ENCODE measurements at regions not wholly inside any gene's neighbourhood (a gene's known extent, or its start where the extent isn't known, plus 50 kb on each side); places are given as distances from the start of the nearest gene placed in this dataset.

DNA sequence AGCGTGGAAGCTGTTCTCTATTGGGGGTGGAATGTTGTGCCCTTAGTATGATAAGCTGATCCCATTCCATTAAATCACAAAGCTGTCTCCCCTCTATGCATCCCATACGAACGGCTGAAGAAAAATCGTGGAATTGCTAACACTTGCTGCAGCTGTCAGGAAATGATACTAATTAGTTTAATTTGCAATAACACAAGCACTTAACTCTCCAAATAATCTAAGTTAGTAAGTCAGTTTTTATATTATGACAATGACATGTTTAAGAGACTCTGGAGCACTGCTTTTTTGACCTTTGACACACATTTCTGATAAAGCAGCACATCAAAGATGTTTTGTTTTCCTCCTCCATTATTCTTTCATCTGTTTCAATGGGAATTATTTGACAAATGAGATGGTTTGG, 123.7 kb upstream of the SATB2 start:
- TF ChIP-seq, protein P1, sequence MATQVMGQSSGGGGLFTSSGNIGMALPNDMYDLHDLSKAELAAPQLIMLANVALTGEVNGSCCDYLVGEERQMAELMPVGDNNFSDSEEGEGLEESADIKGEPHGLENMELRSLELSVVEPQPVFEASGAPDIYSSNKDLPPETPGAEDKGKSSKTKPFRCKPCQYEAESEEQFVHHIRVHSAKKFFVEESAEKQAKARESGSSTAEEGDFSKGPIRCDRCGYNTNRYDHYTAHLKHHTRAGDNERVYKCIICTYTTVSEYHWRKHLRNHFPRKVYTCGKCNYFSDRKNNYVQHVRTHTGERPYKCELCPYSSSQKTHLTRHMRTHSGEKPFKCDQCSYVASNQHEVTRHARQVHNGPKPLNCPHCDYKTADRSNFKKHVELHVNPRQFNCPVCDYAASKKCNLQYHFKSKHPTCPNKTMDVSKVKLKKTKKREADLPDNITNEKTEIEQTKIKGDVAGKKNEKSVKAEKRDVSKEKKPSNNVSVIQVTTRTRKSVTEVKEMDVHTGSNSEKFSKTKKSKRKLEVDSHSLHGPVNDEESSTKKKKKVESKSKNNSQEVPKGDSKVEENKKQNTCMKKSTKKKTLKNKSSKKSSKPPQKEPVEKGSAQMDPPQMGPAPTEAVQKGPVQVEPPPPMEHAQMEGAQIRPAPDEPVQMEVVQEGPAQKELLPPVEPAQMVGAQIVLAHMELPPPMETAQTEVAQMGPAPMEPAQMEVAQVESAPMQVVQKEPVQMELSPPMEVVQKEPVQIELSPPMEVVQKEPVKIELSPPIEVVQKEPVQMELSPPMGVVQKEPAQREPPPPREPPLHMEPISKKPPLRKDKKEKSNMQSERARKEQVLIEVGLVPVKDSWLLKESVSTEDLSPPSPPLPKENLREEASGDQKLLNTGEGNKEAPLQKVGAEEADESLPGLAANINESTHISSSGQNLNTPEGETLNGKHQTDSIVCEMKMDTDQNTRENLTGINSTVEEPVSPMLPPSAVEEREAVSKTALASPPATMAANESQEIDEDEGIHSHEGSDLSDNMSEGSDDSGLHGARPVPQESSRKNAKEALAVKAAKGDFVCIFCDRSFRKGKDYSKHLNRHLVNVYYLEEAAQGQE (tag by site-specific recombination; IDR thresholded peaks at IDR 0.05), result no peak
- no peak for TF ChIP-seq ZNF670 (tag by site-specific recombination; IDR thresholded peaks at IDR 0.05; ENCODE audit: low read depth)
- no peak for TF ChIP-seq ZNF76 (tag by site-specific recombination; IDR thresholded peaks at IDR 0.05; ENCODE audit: borderline replicate concordance, low read depth)
- TF ChIP-seq MEIS1 (CRISPR knock-in tag; IDR thresholded peaks at IDR 0.05; ENCODE audit: borderline replicate concordance), result no peak
- TF ChIP-seq ZFHX2 (tag by site-specific recombination; conservative IDR thresholded peaks at IDR 0.05), result no peak
- TF ChIP-seq, protein P2, sequence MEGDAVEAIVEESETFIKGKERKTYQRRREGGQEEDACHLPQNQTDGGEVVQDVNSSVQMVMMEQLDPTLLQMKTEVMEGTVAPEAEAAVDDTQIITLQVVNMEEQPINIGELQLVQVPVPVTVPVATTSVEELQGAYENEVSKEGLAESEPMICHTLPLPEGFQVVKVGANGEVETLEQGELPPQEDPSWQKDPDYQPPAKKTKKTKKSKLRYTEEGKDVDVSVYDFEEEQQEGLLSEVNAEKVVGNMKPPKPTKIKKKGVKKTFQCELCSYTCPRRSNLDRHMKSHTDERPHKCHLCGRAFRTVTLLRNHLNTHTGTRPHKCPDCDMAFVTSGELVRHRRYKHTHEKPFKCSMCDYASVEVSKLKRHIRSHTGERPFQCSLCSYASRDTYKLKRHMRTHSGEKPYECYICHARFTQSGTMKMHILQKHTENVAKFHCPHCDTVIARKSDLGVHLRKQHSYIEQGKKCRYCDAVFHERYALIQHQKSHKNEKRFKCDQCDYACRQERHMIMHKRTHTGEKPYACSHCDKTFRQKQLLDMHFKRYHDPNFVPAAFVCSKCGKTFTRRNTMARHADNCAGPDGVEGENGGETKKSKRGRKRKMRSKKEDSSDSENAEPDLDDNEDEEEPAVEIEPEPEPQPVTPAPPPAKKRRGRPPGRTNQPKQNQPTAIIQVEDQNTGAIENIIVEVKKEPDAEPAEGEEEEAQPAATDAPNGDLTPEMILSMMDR (tag by site-specific recombination; IDR thresholded peaks at IDR 0.05), result no peak
- TF ChIP-seq ZNF140 (tag by site-specific recombination; IDR thresholded peaks at IDR 0.05), result no peak
- no peak for TF ChIP-seq HOXC10 (CRISPR knock-in tag; IDR thresholded peaks at IDR 0.05)
- no peak for TF ChIP-seq TRIM28 (IDR thresholded peaks at IDR 0.05; ENCODE audit: borderline replicate concordance, low read length)
- no peak for TF ChIP-seq ZNF830 (tag by site-specific recombination; IDR thresholded peaks at IDR 0.05; ENCODE audit: low read depth)
- TF ChIP-seq ZSCAN30 (tag by site-specific recombination; IDR thresholded peaks at IDR 0.05), result no peak
- TF ChIP-seq, protein P3, sequence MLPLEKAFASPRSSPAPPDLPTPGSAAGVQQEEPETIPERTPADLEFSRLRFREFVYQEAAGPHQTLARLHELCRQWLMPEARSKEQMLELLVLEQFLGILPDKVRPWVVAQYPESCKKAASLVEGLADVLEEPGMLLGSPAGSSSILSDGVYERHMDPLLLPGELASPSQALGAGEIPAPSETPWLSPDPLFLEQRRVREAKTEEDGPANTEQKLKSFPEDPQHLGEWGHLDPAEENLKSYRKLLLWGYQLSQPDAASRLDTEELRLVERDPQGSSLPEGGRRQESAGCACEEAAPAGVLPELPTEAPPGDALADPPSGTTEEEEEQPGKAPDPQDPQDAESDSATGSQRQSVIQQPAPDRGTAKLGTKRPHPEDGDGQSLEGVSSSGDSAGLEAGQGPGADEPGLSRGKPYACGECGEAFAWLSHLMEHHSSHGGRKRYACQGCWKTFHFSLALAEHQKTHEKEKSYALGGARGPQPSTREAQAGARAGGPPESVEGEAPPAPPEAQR (tag by site-specific recombination; IDR thresholded peaks at IDR 0.05), result no peak
- TF ChIP-seq ZNF23 (tag by site-specific recombination; IDR thresholded peaks at IDR 0.05; ENCODE audit: borderline replicate concordance), result no peak

All from HEK293 (cell line).